ENCODE measurements at regions not wholly inside any gene's neighbourhood (a gene's known extent, or its start where the extent isn't known, plus 50 kb on each side); places are given as distances from the start of the nearest gene placed in this dataset.

- no peak for FAIRE-seq
- Histone ChIP-seq H3K36me3 (ENCODE audit: control insufficient read depth, insufficient read depth, low read length) (no peaks in the 10 kb centered on the region), H3K27me3 (ENCODE audit: control insufficient read depth, insufficient read depth, low read length) (no peaks in the 10 kb centered on the region), H3K4me3 (ENCODE audit: low read depth, low read length) (no peak overlapping the region)
- DNase-seq (ENCODE audit: low read depth): peak; percentile 59
- TF ChIP-seq CTCF (IDR thresholded peaks at IDR 0.05; ENCODE audit: insufficient read depth, low read length, severe bottlenecking): no peak
These were observed 409.8 kb upstream of the GRID2 start for GRCh38 chr4:91894006-91894405.

- FAIRE-seq (no peak), DNase-seq (ENCODE audit: low read depth) (no peak)
- Histone ChIP-seq H3K36me3 (ENCODE audit: control insufficient read depth, insufficient read depth, low read length) (no peaks in the 10 kb centered on the region), H3K27me3 (ENCODE audit: control insufficient read depth, insufficient read depth, low read length) (no peaks in the 10 kb centered on the region), H3K4me3 (ENCODE audit: low read depth, low read length) (no peak overlapping the region)
- no peak for TF ChIP-seq CTCF (IDR thresholded peaks at IDR 0.05; ENCODE audit: insufficient read depth, low read length, severe bottlenecking)
These were observed 399.2 kb upstream of the GRID2 start for GRCh38 chr4:91904556-91904955.

GRCh38 chr4:91909963-91910362, 393.8 kb upstream of the GRID2 start:
- Histone ChIP-seq H3K27me3 (ENCODE audit: control insufficient read depth, insufficient read depth, low read length) (no peaks in the 10 kb centered on the region), H3K4me3 (ENCODE audit: low read depth, low read length) (no peak overlapping the region), H3K36me3 (ENCODE audit: control insufficient read depth, insufficient read depth, low read length) (no peaks in the 10 kb centered on the region)
- no peak for FAIRE-seq
- no peak for DNase-seq (ENCODE audit: low read depth)
- no peak for TF ChIP-seq CTCF (IDR thresholded peaks at IDR 0.05; ENCODE audit: insufficient read depth, low read length, severe bottlenecking)

DNA sequence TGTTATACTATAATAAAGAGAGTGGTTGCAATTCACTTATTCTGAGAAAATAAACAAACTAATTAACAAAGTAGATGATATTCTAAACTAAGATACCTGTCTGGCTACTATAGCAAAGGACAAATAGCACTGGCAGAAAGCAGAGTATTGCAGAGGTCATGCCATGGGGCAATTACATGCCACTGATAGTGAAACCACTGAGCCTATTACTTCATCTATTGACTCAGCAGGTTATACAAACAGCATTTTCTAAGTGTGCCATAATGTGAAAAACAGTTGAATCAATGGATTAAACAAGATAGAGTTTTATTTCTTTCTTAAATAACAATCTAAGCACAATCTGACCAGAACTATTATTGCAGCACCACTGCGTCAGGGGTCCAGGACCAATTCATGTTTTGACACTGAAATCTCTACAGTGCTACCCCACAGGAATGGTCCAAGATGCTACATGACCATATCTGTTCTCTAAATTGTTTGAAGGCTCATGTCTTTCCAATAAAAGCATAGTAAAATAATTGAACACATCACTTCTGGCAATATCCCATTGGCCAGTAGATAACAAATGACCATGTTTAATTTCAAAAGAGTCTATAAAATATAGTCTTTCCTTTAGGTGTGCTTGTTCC, 389.5 kb upstream of the GRID2 start:
- Histone ChIP-seq H3K27me3 (ENCODE audit: control insufficient read depth, insufficient read depth, low read length) (no peaks in the 10 kb centered on the region), H3K4me3 (ENCODE audit: low read depth, low read length) (no peak overlapping the region), H3K36me3 (ENCODE audit: control insufficient read depth, insufficient read depth, low read length) (no peaks in the 10 kb centered on the region)
- no peak for TF ChIP-seq CTCF (IDR thresholded peaks at IDR 0.05; ENCODE audit: insufficient read depth, low read length, severe bottlenecking)
- FAIRE-seq (no peak), DNase-seq (ENCODE audit: low read depth) (peak; percentile 40)

DNA sequence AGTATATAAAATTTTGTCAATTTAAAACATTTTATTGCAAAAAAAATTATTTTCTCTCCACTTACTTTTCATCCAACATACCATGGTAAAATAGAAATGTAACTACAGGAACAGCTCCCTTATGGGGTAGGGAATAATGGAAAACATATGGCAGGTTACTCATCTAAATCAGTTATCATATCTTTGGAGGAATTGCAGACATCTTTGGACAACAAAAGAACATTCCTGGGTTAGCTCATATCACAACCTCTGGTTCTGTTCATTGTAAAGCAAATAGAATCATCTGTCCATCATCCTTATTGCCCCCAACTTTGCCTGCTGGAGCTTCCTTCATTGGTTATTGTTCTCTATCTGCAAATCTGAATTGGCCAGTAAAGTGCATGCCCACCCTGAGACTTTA, 387.5 kb upstream of the GRID2 start:
- Histone ChIP-seq H3K27me3 (ENCODE audit: control insufficient read depth, insufficient read depth, low read length) (no peaks in the 10 kb centered on the region), H3K4me3 (ENCODE audit: low read depth, low read length) (no peak overlapping the region), H3K36me3 (ENCODE audit: control insufficient read depth, insufficient read depth, low read length) (no peaks in the 10 kb centered on the region)
- FAIRE-seq (peak; percentile 13), DNase-seq (ENCODE audit: low read depth) (no peak)
- TF ChIP-seq CTCF (IDR thresholded peaks at IDR 0.05; ENCODE audit: insufficient read depth, low read length, severe bottlenecking): no peak

DNA sequence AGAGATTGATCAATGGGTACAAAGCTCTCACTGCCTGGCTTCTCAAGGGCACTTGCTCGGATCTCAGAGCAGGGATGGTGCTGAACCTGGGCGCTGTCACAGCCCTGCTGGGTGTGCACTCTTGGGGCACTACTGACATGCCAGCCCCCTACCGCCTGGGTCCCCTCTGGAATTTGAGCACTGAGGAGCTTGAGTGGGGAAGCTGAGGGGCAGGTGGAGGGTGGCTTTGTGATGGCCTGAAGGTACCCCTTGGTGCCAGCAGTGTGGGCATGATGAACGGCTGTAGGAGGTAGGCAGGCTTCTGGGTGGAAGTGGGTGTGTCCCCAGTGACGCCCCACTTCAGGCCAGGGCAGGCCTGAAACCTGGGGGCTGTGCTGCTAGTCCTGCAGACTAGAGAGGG, 379.1 kb upstream of the GRID2 start:
- Histone ChIP-seq H3K27me3 (ENCODE audit: control insufficient read depth, insufficient read depth, low read length) (no peaks in the 10 kb centered on the region), H3K36me3 (ENCODE audit: control insufficient read depth, insufficient read depth, low read length) (no peaks in the 10 kb centered on the region), H3K4me3 (ENCODE audit: low read depth, low read length) (no peak overlapping the region)
- TF ChIP-seq CTCF (IDR thresholded peaks at IDR 0.05; ENCODE audit: insufficient read depth, low read length, severe bottlenecking): no peak
- FAIRE-seq: no peak
- DNase-seq (ENCODE audit: low read depth): no peak

All from bronchial epithelial cell (primary cell).